ENCODE measurements at regions not wholly inside any gene's neighbourhood (a gene's known extent, or its start where the extent isn't known, plus 50 kb on each side); places are given as distances from the start of the nearest gene placed in this dataset.

DNA sequence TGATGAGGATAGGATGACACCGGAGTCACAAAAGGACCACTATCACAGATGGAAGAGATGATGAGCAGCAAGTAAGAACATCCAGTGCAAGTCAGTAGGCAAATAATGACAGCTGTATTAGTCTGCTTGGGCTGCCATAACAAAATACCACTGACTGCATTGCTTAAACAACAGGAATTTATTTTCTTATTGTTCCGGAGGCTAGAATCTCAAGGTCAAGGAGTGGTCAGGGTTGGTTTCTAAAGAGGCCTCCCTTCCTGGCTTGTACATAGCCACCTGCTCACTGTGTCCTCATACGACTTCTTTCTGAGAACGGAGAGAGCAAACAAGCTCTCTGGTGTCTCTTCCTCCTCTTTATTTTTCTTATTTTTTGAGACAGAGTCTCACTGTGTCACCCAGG, 380.7 kb downstream of the PLOD2 start:
- no peak for DNase-seq

- no peak for DNase-seq
Measured at GRCh38 chr3:145785668-145786067, 375.3 kb downstream of the PLOD2 start.

- DNase-seq, result no peak
Measured at GRCh38 chr3:145798007-145798406, 363.0 kb downstream of the PLOD2 start.

- no peak for DNase-seq
Measured at GRCh38 chr3:145798696-145799537, 362.1 kb downstream of the PLOD2 start.

- DNase-seq, result no peak
Measured at GRCh38 chr3:145801696-145802095, 359.3 kb downstream of the PLOD2 start.

DNA sequence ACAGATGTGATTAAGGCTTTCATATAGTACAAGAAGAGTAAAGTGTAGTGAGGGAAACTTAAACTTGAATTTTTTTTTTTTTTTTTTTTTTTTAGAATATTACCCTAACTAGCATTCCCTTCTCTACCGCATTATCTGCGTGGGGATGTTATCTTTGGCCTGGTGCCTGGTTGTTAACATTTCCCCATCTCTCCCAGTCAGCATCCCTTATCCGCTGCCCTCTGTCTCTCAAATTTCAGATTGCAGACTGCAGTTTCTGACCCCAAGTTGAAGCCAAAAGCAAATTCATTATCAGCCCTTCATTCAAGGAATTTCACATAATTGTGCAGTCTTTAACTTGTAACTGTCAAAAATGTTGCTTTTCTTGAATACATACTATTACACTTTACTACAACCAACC, 353.0 kb downstream of the PLOD2 start:
- no peak for DNase-seq

GRCh38 chr3:145812391-145812790, 348.6 kb downstream of the PLOD2 start:
- no peak for DNase-seq

GRCh38 chr3:145815707-145816413, 345.1 kb downstream of the PLOD2 start:
- no peak for DNase-seq

DNA sequence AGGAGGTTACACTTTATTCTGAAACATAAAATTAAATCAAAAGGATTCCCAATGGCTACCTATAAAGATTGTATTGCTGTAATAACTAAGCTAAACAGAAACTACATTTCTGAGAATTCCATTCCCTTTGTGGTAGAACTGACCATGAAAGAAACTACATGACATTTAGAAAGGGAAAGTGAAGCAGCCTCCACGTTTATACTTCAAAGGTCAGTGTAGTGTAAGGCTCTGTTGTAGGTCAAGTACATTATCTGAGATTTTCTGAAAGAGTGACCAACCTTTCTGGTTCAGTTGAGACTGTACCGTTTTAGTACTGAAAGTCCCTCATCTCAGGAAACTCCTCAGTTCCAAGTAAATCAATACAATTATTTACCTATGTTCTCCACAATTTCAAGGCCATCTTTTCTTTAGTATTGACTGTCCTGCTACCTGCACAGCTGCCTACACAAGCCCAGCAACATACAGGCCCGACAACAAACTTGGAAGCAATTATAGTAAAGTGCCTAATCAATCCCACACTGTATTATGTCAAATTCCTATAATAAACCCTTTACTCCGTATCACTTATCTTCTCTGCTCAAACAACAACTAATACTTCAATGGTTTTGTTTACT, 343.0 kb downstream of the PLOD2 start:
- DNase-seq, result no peak

GRCh38 chr3:145820170-145820569, 340.8 kb downstream of the PLOD2 start:
- no peak for DNase-seq

GRCh38 chr3:145842294-145842902, 318.6 kb downstream of the PLOD2 start:
- no peak for DNase-seq

GRCh38 chr3:145843561-145843960, 317.4 kb downstream of the PLOD2 start:
- no peak for DNase-seq

- DNase-seq, result no peak
Measured at GRCh38 chr3:145849115-145849514, 311.9 kb downstream of the PLOD2 start.

DNA sequence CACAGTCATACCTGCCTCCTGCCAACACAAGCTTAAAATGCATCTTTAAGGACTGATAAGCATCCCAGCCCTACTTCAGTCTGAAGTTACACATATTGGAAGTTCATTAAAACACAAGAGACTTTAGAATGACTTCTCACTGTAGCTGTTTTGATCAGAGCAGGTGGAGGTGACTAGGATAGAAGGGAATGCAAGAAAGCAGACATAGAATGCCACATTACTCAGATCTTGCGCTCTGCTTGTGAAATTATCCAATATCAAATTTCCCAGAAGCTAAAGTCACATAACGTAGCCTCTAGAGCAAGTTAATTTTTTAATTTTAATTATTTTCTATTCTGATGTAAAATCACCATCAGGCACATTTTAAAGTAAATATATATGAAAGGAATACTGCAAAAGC, 306.5 kb downstream of the PLOD2 start:
- DNase-seq, result no peak

DNA sequence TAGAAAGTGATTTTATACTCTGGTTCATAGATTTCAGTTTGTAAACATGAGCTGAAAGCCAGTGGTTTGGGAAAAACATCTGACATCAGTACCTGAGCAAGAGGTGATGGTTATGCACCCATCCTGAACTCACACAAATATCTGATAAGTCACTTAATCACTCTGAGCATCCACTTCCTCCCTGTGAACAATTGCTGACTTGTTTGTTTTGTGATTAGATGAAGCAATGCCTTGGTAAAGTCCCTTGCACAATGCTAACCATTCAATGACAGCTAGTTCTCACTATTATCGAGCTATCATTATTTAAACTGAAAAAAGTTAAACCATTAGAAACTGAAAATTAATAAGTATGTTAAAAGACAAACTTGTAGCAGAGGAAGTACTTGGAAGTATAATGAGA, 303.0 kb downstream of the PLOD2 start:
- DNase-seq, result no peak

- no peak for DNase-seq
Measured at GRCh38 chr3:145864336-145864735, 296.6 kb downstream of the PLOD2 start.

DNA sequence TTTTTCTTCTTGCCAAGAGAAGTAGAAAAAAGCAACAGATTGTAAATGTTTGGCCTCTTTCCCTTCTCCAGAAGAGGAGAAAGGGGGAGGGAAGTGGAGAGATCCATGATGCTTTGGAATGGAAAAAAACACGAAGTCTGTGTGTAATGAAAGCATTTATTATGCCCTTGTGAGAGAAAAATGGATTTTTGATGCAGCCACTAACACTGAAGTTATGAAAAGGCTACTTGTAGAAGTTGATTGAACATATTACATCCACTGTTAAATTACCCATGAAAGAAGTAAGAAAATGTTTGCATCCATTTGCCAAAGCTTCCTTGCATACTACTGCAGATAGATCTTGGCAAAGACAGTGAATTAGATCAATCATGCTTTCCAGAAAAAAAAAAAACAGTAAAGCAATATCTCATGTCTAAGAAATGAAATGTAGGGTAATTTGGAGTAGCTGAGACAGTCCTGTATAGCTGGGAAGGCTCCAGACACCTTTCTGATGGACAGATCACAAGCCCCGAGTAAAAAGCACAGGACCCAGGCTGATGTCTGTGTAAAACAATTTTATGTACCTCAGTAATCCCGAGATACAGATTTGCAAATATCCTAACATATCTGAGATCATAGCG, 295.5 kb downstream of the PLOD2 start:
- no peak for DNase-seq

GRCh38 chr3:145869958-145870357, 291.0 kb downstream of the PLOD2 start:
- DNase-seq, result no peak

GRCh38 chr3:145882436-145882835, 278.5 kb downstream of the PLOD2 start:
- no peak for DNase-seq

DNA sequence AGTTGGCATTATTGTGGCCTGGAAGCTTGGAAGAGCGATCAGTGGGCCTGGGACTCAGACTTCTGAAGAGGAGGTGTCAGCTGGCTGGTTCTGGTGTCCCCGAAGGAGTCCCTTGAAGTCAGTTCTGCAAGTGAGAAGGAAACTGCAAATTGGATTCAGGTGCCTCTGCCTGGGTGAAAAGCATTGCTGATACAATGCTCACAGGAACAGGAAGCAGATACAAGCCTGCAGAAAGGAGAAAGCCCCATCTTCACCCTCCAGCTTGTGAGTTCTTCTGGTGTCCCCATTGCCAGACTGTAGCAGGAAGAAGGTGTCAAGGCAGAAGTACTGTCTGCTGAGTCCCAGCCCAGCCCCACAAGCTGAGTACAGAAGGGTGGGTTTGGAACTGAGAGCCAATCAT, 271.3 kb downstream of the PLOD2 start:
- no peak for DNase-seq

GRCh38 chr3:145892869-145893268, 268.1 kb downstream of the PLOD2 start:
- no peak for DNase-seq

DNA sequence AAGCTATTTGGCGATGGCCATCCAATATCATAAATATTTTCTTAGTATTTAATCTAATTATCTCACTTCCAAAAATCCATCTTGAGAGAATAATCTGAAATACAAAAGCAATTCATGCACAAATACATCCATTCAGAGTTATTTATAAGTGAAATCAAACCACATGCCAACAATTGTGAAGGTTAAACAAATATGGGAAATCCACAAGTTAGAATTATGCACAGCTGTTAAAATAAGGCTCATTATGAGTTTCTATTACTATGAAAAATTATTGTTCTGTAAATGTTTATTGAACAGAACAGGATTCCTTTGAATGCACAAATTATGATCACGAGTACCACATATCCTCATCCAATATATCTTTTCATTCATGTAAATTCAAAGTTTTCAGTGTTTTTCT, 267.7 kb downstream of the PLOD2 start:
- DNase-seq, result no peak

GRCh38 chr3:145898487-145898886, 262.5 kb downstream of the PLOD2 start:
- DNase-seq, result no peak
